ENCODE measurements at regions not wholly inside any gene's neighbourhood (a gene's known extent, or its start where the extent isn't known, plus 50 kb on each side); places are given as distances from the start of the nearest gene placed in this dataset.

- no peaks in the 10 kb centered on the region for H4K20me1 ChIP-seq (replicated peaks; ENCODE audit: control insufficient read depth, extremely low read depth, insufficient read depth, low read length)
- no peaks in the 10 kb centered on the region for H3K9me1 ChIP-seq (replicated peaks; ENCODE audit: control insufficient read depth, extremely low read depth, insufficient read depth, low read length)
- FAIRE-seq (no peak), DNase-seq (ENCODE audit: low read depth, low spot score) (no peak)
- no peak overlapping the region for H3K27ac ChIP-seq (ENCODE audit: insufficient read depth, low read depth, low read length)
- H3K4me2 ChIP-seq (ENCODE audit: insufficient read depth, low read length): no peak overlapping the region
- H3K9me3 ChIP-seq (replicated peaks; ENCODE audit: control insufficient read depth, insufficient read depth, low read length): no peaks in the 10 kb centered on the region
- ChIA-PET POLR2A (no interaction called here), CTCF (no interaction called here)
- H3K4me3 ChIP-seq (replicated peaks in 1 of 3; ENCODE audit: insufficient read depth in 1 of 3, low read depth in 1 of 3, low read length in 3 of 3): no peak overlapping the region
- no peak overlapping the region for H3K9ac ChIP-seq (replicated peaks; ENCODE audit: extremely low read depth, insufficient read depth, low read length)
- no peaks in the 10 kb centered on the region for H3K4me1 ChIP-seq (ENCODE audit: control insufficient read depth, extremely low read depth, insufficient read depth, low read length)
- BruUV-seq (replicated peaks): no TSS peak
- H2AFZ ChIP-seq (ENCODE audit: low read depth, low read length): no peak overlapping the region
- TF ChIP-seq MYC (IDR thresholded peaks at IDR 0.05; ENCODE audit: low read depth, low read length): no peak
- no peak for TF ChIP-seq EZH2 (IDR thresholded peaks at IDR 0.05; ENCODE audit: borderline replicate concordance, low read depth, low read length, severe bottlenecking)
- TF ChIP-seq CTCF (IDR thresholded peaks at IDR 0.05; ENCODE audit: extremely low read depth in 1 of 2, insufficient read depth in 1 of 2, low read depth in 1 of 2, low read length in 2 of 2): no peak
- no peak for TF ChIP-seq GATA2 (IDR thresholded peaks at IDR 0.05; ENCODE audit: insufficient read depth, insufficient read length, low read depth, low read length)
- TF ChIP-seq, protein P1, sequence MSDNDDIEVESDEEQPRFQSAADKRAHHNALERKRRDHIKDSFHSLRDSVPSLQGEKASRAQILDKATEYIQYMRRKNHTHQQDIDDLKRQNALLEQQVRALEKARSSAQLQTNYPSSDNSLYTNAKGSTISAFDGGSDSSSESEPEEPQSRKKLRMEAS (IDR thresholded peaks at IDR 0.05; ENCODE audit: insufficient read depth, insufficient read length): no peak
- TF ChIP-seq JUN (IDR thresholded peaks at IDR 0.05; ENCODE audit: borderline replicate concordance, insufficient read depth, insufficient read length, low read depth): no peak
- no peak for TF ChIP-seq POLR2A (IDR thresholded peaks at IDR 0.05; ENCODE audit: low read depth, low read length)
- no peak for TF ChIP-seq POLR2AphosphoS5 (IDR thresholded peaks at IDR 0.05; ENCODE audit: insufficient read depth, low read depth, low read length)
- TF ChIP-seq FOS (IDR thresholded peaks at IDR 0.05; ENCODE audit: borderline replicate concordance, insufficient read depth, low read length): no peak
- dilution Hi-C loops (cut with MboI; ENCODE audit: extremely low pct_ligation_motif_present, low sequenced_read_pairs): no loop called here
- H3K79me2 ChIP-seq (ENCODE audit: control insufficient read depth, insufficient read depth, low read length): no peaks in the 10 kb centered on the region
- peaks cover 3 to 7% of the 10 kb centered on the region in 2 experiments for H3K27me3 ChIP-seq (ENCODE audit: control insufficient read depth in 2 of 2, insufficient read depth in 2 of 2, low read length in 2 of 2)
- intact Hi-C loops (cut with micrococcal nuclease): no loop called here
- no peaks in the 10 kb centered on the region for H3K36me3 ChIP-seq (ENCODE audit: control insufficient read depth in 2 of 2, extremely low read depth in 1 of 2, insufficient read depth in 2 of 2, low read length in 2 of 2)
Observed at GRCh38 chr2:56456791-56457190, 273.0 kb downstream of the CCDC85A start.

Measured in endothelial cell of umbilical vein (primary cell).